ENCODE measurements at regions not wholly inside any gene's neighbourhood (a gene's known extent, or its start where the extent isn't known, plus 50 kb on each side); places are given as distances from the start of the nearest gene placed in this dataset.

GRCh38 chr10:128560406-128560805 lies 434.2 kb upstream of the MKI67 start:
- no peaks in the 10 kb centered on the region for H3K9me3 ChIP-seq (replicated peaks; ENCODE audit: control insufficient read depth, insufficient read depth, low read length)
- DNase-seq (ENCODE audit: low read depth, low spot score) (no peak), FAIRE-seq (no peak)
- dilution Hi-C loops (cut with MboI; ENCODE audit: extremely low pct_ligation_motif_present, low sequenced_read_pairs): no loop called here
- ChIA-PET CTCF (no interaction called here), POLR2A (no interaction called here)
- no peaks in the 10 kb centered on the region for H3K36me3 ChIP-seq (ENCODE audit: control insufficient read depth in 2 of 2, extremely low read depth in 1 of 2, insufficient read depth in 2 of 2, low read length in 2 of 2)
- H2AFZ ChIP-seq (ENCODE audit: low read depth, low read length): no peak overlapping the region
- no peaks in the 10 kb centered on the region for H4K20me1 ChIP-seq (replicated peaks; ENCODE audit: control insufficient read depth, extremely low read depth, insufficient read depth, low read length)
- intact Hi-C loops (cut with micrococcal nuclease): no loop called here
- H3K4me2 ChIP-seq (ENCODE audit: insufficient read depth, low read length): no peak overlapping the region
- no peak overlapping the region for H3K9ac ChIP-seq (replicated peaks; ENCODE audit: extremely low read depth, insufficient read depth, low read length)
- no peaks in the 10 kb centered on the region for H3K9me1 ChIP-seq (replicated peaks; ENCODE audit: control insufficient read depth, extremely low read depth, insufficient read depth, low read length)
- no peaks in the 10 kb centered on the region for H3K79me2 ChIP-seq (ENCODE audit: control insufficient read depth, insufficient read depth, low read length)
- no peaks in the 10 kb centered on the region for H3K27me3 ChIP-seq (ENCODE audit: control insufficient read depth in 2 of 2, insufficient read depth in 2 of 2, low read length in 2 of 2)
- no peak overlapping the region for H3K27ac ChIP-seq (ENCODE audit: insufficient read depth, low read depth, low read length)
- no peaks in the 10 kb centered on the region for H3K4me1 ChIP-seq (ENCODE audit: control insufficient read depth, extremely low read depth, insufficient read depth, low read length)
- BruUV-seq (replicated peaks): no TSS peak
- H3K4me3 ChIP-seq (replicated peaks in 1 of 3; ENCODE audit: insufficient read depth in 1 of 3, low read depth in 1 of 3, low read length in 3 of 3): no peak overlapping the region
- TF ChIP-seq POLR2AphosphoS5 (IDR thresholded peaks at IDR 0.05; ENCODE audit: insufficient read depth, low read depth, low read length): no peak
- TF ChIP-seq MAX (IDR thresholded peaks at IDR 0.05; ENCODE audit: insufficient read depth, insufficient read length): no peak
- no peak for TF ChIP-seq EZH2 (IDR thresholded peaks at IDR 0.05; ENCODE audit: borderline replicate concordance, low read depth, low read length, severe bottlenecking)
- TF ChIP-seq JUN (IDR thresholded peaks at IDR 0.05; ENCODE audit: borderline replicate concordance, insufficient read depth, insufficient read length, low read depth): no peak
- no peak for TF ChIP-seq MYC (IDR thresholded peaks at IDR 0.05; ENCODE audit: low read depth, low read length)
- TF ChIP-seq POLR2A (IDR thresholded peaks at IDR 0.05; ENCODE audit: low read depth, low read length): no peak
- TF ChIP-seq, protein P1, sequence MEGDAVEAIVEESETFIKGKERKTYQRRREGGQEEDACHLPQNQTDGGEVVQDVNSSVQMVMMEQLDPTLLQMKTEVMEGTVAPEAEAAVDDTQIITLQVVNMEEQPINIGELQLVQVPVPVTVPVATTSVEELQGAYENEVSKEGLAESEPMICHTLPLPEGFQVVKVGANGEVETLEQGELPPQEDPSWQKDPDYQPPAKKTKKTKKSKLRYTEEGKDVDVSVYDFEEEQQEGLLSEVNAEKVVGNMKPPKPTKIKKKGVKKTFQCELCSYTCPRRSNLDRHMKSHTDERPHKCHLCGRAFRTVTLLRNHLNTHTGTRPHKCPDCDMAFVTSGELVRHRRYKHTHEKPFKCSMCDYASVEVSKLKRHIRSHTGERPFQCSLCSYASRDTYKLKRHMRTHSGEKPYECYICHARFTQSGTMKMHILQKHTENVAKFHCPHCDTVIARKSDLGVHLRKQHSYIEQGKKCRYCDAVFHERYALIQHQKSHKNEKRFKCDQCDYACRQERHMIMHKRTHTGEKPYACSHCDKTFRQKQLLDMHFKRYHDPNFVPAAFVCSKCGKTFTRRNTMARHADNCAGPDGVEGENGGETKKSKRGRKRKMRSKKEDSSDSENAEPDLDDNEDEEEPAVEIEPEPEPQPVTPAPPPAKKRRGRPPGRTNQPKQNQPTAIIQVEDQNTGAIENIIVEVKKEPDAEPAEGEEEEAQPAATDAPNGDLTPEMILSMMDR (IDR thresholded peaks at IDR 0.05; ENCODE audit: extremely low read depth in 1 of 2, insufficient read depth in 1 of 2, low read depth in 1 of 2, low read length in 2 of 2): no peak
- no peak for TF ChIP-seq FOS (IDR thresholded peaks at IDR 0.05; ENCODE audit: borderline replicate concordance, insufficient read depth, low read length)
- no peak for TF ChIP-seq GATA2 (IDR thresholded peaks at IDR 0.05; ENCODE audit: insufficient read depth, insufficient read length, low read depth, low read length)
